Putamen (tissue), 1 donor: ENCODE measurements at regions not wholly inside any gene's neighbourhood (a gene's known extent, or its start where the extent isn't known, plus 50 kb on each side); places are given as distances from the start of the nearest gene placed in this dataset.

ENCODE experiments used
- DNase-seq: peaks from one replicate; pipeline ENCODE4 v3.0.0-alpha.2; 2016; ENCODE audit warnings: low spot score

DNA sequence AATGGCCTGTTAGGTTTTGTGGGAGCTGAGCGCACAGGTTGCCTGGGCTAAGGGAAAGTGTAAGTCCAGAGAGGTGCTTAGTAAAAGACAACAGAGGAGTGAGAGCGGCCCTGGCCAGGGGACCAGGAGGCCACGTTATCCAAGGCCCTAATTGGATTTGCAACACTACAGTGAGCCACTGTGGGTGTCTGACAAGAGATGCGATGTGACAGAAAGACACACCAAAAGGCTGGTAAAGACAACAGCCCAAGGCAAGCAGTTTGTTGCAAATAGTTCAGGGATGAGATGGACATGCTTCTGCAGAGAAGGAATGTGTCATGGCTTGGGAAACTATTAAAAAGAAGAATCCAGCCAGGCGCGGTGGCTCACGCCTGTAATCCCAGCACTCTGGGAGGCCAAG, 162.7 kb upstream of the KIT start:
- DNase-seq, result no peak

DNA sequence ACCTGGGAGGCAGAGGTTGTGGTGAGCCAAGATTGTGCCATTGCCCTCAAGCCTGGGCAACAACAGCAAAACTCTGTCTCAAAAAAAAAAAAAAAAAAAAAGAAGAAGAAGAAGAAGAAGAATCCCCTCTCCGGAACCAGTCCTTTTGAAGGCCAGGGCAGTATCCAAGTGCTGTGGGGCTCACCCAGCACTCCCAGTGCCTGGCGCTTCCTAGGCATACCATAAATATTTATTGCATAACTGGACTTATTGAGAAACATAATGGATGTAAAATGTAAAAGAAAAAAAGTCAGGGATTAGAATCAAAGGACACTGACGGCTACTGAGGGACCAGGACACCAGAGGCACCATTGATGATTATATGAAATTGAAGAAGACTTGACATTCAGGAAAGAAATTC, 162.1 kb upstream of the KIT start:
- DNase-seq, result no peak

DNA sequence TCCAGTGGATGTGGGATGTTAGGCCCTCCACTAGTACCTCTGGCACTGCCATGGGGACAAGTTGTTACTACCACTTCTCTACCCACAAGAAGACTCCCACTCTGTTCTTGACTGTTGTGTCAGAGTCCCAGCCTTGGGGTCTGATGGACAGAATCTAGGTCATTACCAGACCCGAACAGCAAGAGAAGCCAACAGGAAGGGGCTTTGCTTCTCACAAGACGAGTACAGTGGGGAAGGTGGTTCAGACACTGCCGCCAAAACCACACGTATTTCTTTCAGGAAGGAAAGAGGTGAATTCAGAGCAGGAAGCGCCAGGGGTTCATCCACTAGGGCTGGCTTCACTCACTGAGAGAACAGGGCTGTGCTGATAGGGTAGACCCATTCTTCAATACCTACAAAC, 161.3 kb upstream of the KIT start:
- no peak for DNase-seq

DNA sequence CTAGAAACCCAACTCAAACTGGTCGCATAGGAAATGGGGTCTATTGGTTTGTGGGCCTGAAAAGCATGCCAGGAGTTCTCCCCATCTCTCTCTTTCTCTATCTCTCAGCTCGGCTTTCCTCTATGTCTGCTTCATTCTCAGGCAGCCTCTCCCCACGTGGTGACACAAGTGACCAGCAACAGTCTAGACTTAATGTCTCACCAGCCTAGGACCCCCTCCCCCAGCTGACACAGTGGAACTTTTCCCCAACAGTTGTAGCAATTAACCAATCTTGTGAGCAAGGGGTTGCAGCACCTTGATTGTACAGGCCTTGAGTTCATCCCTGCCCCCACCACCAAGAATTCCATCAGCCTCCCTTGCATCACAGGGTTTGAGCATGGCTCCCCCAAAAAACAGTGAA, 159.8 kb upstream of the KIT start:
- no peak for DNase-seq

DNA sequence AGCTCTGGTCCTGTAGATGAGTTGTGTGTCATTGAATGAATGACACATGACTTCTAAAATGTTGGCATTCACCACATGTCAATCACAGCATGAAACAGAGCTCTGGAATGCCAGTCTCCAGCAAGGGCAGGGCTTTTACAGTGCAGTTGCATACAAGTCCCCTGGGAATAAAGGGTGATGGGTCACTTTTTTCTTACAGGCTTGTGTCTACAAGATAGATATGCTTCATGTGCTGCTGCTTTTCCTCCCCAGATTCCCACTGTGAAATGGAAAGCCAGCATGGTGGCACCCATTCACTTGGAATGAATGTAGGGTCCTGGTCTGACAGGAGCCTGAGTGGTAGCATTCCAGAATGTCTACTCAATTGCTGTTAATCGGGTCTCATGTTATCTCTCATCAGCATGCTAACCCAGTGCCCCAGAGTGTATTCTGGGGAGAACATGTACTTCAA, 159.1 kb upstream of the KIT start:
- no peak for DNase-seq

DNA sequence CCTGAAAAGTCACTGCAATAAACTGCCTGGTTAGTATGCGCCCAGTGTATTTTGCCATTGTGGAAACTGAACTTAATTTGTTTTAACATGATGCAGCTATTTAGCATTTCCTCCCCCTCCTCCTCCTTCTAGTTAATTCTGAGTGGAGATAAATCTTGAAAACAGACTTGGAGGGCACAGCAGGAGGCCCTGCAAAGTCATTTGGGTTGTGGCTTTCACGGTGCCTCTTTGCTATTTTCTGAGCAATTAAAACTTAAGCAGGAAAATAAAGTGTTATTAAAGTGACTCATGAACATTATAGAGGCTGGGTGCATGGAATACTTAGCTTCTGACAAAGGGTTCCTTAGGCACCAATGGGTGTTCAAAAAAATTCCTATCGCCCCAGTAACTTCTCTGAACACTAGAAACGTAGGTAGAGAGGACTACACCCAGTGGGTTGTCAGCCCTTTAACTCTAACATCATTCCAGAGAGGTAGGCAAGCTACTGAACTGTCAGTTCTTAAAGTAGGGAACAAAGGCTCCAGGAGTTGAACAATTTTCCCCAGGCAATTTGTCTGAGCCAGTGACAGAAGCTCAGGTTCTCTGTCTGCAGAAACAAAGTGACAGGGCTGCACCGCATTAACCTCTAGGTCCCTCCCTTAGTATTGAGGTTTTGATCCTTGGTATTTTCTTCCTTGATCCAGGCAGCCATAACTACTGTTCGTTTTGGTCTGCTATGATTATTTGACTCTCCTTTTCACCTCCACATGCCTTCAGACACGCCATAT, 158.3 kb upstream of the KIT start:
- DNase-seq, result no peak

DNA sequence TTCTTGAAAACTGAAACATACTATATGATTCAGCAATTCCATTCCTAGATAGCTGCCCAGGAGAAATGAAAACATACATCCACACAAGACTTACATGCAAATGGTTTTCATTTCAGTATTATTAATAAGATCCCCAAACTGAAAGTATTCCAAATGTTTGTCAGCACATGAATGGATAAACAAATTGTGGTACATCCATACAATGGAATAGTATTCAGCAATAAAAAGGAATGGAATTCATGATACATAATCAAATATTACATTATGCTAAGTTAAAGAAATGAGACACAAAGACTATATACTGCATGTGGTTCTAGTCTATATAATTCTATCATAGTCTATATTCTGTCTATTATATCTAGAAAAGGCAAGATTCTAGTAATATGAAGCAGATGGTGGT, 152.4 kb upstream of the KIT start:
- no peak for DNase-seq

DNA sequence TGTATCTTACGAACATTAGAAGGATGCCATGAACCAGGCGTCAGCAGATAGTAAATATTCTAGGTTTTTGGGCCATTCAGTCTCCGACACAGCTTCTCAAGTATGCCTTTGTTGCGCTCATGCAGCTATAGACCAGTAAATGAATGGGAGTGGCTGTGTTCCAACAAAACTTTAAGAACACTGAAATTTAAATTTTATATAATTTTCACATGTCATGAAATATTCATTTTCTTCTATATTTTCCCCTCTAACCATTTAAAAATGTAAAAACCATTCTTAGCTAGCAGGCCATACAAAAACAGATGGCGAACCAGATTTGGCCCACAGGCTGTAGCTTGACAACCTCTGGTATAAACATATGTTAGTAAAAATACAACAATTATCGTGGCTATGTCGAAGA, 151.8 kb upstream of the KIT start:
- no peak for DNase-seq

DNA sequence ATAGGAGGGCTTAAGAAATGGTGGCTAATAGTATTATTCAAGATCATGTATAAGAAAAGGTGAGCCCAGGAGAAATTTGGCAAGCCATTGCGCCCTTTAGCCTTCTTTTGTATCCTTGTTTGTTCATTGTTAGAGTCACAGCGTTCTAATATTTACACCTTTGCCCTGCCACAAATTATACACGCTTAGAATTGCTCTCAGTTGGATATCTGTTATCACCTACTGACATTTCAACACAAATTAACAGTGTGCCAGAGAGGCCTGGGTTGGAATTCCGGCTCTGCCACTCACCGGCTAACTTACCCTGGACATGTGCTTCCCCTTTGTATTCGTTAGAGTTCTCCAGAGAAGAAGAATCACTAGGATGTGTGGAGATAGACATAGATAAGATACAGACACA, 148.7 kb upstream of the KIT start:
- DNase-seq, result no peak

DNA sequence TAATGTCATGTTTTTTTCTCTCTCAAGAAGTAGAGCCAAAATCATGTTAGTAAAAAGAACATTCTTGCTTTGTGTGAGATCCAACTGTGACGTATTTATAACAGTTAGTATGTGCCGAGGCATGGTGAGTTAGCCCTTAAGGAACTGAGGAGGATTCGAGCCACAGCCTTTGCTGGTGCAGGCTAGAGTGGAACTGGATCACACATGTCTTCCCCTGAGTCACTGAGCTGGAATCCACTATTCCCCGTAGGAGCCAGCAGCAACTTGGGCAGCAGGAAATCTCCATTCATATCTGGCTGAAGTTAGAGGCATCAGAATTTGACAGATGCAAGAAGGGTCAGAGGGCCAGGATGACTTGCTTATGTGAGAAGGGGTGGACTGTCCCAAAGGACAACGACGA, 144.6 kb upstream of the KIT start:
- no peak for DNase-seq

DNA sequence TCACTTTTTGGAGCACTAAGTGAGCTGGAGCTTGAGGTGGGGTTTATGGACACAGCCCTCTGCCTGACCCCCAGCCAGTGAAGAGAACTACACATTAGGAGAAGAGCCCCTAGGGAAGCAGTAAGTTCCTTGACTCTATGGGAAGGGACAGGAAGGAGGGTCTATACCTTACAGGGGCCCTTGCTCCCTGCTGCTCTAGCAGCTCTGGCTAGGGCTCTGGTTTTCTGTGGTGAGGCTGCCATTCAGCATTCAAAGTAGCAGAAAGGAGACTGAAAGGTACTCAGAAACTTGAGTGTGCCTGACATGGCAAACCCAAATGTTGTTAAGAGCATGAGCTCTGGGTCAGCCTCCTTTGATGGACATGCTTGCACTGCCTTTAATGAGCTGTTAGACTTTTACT, 144.0 kb upstream of the KIT start:
- DNase-seq, result no peak

DNA sequence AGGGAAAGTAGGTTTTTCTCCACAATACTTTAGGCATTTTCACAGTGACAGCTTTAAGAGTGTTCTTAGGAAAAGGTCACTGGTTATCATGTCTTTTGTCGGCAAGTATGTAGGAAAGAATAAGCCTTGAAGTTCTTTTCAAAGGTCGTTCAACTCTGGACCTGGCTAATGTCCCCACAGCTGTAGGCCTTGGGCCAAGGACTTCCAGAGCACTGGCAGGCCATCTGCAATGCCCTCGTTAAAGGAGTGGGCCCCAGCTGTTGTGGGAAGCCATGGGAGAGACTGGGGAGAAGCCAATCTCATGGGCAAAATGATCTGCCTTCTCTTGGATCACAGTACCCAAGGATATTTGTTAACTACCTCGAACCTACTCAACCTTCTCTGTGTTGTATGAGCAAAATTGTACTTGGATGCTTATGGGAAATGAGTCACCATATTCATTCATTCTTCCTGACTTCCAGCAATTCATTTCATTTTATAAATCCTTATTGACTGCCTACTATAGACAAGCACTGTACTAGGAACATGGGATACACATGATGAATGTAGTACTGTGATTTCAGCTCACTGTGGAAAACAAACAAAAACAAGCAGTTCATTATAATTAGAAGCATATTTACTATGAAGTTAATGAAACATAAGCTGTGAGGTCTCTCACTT, 141.1 kb upstream of the KIT start:
- no peak for DNase-seq

DNA sequence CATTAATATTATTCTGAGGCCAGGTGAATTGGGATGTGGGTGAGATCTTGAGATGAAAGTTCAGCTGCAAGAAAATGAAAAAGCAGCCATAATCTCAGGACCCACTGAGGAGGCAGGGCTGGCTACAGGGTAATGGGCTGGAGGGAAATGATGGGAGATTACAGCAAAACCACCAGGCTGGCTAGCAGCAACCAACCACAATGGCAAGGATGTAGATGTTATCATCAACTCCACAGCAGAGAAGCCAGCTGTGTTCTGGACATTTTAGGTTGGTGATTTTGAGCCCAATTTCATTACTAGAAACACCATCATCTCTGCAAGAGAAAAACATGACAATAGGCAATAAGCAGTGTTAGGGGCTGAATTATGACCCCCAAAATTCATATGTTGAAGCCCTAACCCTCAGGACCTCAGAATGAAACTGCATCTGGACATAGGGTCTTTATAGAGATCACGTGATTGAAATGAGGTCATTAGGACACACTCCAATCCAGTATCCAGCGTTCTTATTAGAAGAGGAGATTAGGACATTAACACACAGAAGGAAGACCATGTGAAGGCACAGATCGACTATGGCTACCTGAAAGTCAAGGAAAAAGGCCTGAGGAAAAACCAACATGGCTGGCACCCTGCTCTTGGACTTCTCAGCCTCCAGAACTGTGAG, 139.8 kb upstream of the KIT start:
- no peak for DNase-seq

DNA sequence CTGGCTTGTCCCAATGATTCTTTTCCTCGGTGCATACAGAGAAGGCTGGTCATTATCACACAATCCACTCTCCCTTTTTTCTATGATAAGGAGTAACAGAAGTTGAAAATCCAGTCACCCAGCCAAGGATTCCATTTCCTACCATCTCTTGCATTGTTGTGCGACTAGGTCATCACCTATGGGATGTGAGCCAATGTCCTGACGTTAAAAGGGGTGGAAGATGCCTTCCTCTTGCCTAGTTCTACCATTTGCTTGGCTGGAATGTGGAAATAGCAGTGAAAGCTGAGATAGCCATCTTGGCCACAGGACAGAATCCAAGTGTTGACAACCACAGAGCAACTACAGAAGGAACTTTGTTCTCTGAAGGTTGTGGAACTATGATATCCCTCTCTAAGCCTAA, 132.2 kb upstream of the KIT start:
- no peak for DNase-seq

DNA sequence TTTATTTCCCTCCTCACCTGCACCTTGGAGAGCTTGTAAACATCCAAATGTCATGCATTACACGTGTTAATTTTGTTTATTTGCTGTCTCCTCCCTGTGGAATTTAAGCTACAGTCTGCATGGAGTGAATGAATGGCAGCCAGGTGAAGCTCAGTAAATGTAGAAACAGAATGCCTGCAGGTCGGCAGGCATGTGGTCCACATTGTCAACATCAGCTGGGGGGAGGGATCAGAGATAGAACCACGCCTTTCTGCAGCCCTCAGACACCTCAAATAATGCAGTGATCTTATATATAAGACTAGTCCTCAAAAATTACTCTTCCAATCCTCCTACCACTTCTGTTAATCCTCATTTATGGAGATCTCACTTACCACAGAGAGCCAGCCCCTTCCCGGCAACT, 131.2 kb upstream of the KIT start:
- no peak for DNase-seq

DNA sequence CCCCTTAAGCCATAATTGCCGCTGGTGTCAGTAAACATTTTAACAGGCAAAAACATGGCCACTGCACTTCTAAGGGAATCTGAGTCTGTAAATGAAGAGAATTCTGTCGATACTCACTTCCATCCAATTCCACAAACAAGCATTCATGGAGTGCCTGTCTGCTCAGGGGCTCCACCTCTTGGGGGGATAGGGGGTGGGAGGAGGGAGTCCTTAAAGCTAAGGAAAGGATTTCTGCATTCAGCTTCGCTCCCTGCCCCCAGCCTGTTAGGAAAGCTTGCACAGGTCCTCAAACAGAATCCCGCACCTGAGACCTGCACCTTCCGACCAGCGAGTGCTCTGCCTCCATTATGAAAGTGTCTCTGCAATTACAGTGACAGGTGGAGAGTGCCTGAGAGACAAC, 130.2 kb upstream of the KIT start:
- no peak for DNase-seq

DNA sequence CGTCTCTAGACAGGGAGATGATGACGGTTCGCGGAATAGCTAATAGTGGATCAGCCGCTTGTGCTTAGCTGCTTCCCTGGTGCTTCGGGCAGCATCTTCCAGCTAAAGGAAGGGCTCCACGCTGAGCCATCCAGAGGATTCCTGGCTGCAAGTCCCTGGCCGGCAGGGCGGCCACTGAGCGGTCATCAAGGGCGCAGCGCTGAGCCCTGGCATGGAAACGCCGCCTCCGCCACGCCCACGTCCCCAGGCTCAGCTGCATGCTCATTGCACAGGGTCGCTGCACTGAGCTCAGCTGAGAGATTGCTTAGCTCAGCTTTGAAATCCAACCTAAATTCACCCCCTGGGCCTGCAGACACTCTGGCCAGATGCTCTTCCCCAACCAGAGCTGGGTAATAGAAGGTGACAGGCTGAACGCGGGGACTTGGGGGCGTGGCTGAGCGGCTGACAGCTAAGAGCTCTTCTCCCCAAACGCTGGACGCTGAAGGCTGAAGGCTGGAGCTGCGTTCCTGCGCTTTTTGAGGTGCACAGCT, 118.2 kb upstream of the KIT start:
- peak; percentile 31 for DNase-seq

DNA sequence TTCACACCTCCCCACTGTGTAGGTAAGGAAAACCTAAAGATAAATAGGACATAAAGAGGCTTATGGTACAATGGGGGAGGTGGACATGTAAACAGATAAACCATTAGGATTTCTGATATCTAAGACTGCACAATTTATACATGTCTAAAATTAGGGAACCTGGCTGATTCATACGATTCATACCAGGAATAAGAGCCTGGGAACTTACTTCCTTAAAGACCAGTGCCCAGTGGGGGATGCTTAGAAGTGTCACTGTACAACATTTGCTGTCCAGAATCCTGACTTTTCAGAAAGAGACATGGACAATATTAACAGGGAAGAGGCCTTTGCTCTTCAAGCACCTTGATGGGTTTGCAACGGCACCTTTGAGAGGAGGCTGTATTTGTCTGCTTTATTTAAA, 116.8 kb upstream of the KIT start:
- no peak for DNase-seq

DNA sequence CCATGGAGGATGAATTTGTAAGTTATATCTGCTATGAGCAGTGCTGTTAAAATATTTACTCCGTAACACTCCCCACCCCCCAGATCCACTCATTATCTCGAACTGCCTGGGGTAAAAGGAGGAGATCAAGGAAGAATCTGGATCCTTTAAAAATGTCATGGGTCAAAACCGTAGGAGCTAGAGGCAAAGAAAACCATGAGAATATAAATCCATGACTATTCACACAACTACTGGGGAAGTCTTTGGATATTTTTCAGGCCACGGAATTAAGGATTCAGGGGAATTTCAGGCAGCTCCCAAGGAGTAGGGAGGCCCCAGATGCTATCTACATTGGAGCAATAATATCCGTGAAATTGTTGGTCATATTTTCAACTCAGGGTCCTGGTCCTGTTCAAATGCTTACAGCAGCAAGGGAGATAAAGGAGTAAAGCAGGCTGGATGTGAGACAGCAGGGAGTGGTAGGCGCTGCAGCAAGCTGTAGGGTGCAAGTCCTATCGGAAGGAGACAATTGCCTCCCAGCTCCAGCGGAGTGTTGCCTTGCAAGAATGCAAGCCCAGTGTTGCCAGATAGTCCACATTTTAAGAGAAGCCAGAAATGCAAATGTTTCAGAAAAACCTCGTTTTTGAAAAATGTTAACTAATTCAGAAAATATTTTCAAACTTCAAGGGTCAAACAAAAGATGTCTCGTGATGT, 116.2 kb upstream of the KIT start:
- DNase-seq, result no peak

DNA sequence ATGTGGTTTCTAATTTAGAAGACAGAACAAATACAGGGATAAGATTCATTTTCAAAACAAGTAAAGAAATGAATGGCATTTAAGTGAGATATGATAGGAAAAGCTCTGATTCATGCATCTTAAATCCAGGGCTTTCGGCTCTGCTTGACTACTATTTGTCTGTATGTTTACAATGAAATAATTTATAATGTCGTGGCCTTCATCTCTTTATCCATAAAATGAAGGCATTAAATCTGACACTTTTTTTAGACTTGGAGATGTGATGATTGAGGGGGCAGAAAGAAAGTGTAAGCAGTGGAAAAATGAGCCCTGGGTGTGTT, 115.7 kb upstream of the KIT start:
- DNase-seq, result no peak

DNA sequence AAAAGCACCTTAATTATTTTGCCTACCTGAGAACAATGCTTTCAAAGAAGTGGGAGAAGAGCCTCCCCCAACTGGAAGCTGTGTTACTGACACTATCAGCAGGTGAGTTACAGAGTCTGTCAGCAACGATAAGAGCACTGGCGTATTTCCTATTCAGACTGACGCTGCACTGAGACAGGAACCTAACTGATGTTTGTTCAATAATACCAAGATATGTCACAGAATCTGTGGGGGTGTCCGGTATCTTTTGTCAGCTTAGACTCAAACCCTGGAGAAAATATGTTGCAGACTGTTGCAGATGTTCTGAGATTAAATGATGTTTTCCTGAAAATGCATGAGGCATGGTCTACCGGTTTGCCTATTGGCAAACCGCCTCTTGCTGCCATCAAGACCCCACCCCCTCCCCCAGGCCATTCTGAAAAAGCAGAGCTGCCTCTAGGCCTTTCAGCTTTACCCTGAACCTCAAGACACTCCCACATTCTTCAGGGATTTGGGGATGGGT, 115.2 kb upstream of the KIT start:
- DNase-seq, result no peak

DNA sequence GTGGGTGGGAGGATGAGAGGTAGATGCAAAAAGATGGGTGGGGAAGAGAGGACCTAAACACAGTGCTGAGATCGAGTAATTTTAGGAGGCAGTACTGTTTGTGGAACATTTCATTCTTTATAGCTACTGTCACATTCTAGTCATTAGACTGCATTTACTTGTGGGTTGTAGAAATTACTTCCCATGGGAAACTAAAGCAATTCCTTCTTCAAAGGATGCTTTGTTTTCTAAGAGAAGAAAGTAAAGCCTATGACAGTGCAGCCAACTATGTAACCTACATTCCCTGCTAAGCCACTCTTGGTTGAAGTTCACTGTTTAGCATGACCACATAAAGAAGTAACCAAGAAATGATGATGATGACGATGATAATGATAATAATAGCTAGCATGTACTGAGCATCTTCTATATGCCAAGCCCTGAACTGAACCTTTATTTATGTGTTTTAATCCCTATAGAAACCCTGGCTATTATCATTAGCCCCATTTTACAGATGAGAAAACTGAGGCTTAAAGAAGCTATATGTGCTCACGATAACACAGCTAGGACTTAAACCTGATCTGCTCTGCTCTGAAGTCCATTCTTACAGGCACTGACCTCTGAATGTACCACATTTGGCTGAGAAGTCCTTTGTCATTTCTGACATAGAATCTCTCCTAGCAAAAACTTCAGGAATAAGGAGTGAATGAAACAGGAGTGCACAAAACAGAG, 114.5 kb upstream of the KIT start:
- no peak for DNase-seq
